GM23338 (cell line): ENCODE measurements at regions not wholly inside any gene's neighbourhood (a gene's known extent, or its start where the extent isn't known, plus 50 kb on each side); places are given as distances from the start of the nearest gene placed in this dataset.

Experiments used
- CREB1 ChIP-seq: fragments of 250-450 bp; sonication (Bioruptor Pico); IDR thresholded peaks from 2 replicates; pipeline ENCODE4 v1.5.0; 2020; ENCODE audit warnings: low read depth, mild to moderate bottlenecking, moderate library complexity
- EZH2 ChIP-seq: fragments of 200-600 bp; sonication (generic); IDR thresholded peaks from one replicate; pipeline ENCODE4 v1.8.0; 2017; ENCODE audit warnings: antibody characterized with exemption, mild to moderate bottlenecking, low read depth; ENCODE audit not compliant: unreplicated experiment
- EZH2phosphoT487 ChIP-seq: fragments of 200-600 bp; sonication (generic); IDR thresholded peaks from one replicate; pipeline ENCODE4 v1.8.1; 2018; ENCODE audit warnings: antibody characterized with exemption; ENCODE audit not compliant: unreplicated experiment
- POLR2AphosphoS5 ChIP-seq: IDR thresholded peaks from 2 replicates; pipeline ENCODE4 v1.6.1; 2016; ENCODE audit warnings: antibody characterized with exemption, low read depth
- REST ChIP-seq: IDR thresholded peaks from one replicate; pipeline ENCODE4 v1.6.1; 2018; ENCODE audit warnings: antibody characterized with exemption; ENCODE audit not compliant: unreplicated experiment
- STAT1 ChIP-seq: IDR thresholded peaks from one replicate; pipeline ENCODE4 v1.6.1; 2016; ENCODE audit warnings: antibody characterized with exemption; ENCODE audit not compliant: unreplicated experiment
- TF ChIP-seq, protein P1 (sequence below), 2 experiments: fragments of 200-600 bp in 1 of 2; sonication (generic) in 1 of 2; conservative IDR thresholded peaks; 2 replicates each; pipeline versions ENCODE4 v1.5.1 to v1.6.1; 2016 to 2017; ENCODE audit warnings: antibody characterized with exemption in 2 of 2, low read depth in 2 of 2, mild to moderate bottlenecking in 2 of 2, moderate library complexity in 1 of 2
- TF ChIP-seq, protein P2 (sequence below): fragments of 250-450 bp; sonication (Bioruptor Pico); IDR thresholded peaks from 2 replicates; pipeline ENCODE4 v1.5.0; 2020; ENCODE audit warnings: mild to moderate bottlenecking, moderate library complexity

GRCh38 chr15:57767481-57767880 is 61.0 kb downstream of the POLR2M start:
- TF ChIP-seq EZH2, result no peak
- no peak for TF ChIP-seq EZH2phosphoT487
- TF ChIP-seq, protein P1, sequence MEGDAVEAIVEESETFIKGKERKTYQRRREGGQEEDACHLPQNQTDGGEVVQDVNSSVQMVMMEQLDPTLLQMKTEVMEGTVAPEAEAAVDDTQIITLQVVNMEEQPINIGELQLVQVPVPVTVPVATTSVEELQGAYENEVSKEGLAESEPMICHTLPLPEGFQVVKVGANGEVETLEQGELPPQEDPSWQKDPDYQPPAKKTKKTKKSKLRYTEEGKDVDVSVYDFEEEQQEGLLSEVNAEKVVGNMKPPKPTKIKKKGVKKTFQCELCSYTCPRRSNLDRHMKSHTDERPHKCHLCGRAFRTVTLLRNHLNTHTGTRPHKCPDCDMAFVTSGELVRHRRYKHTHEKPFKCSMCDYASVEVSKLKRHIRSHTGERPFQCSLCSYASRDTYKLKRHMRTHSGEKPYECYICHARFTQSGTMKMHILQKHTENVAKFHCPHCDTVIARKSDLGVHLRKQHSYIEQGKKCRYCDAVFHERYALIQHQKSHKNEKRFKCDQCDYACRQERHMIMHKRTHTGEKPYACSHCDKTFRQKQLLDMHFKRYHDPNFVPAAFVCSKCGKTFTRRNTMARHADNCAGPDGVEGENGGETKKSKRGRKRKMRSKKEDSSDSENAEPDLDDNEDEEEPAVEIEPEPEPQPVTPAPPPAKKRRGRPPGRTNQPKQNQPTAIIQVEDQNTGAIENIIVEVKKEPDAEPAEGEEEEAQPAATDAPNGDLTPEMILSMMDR (conservative IDR thresholded peaks at IDR 0.05; ENCODE audit: low read depth in 2 of 2), result no peak; a peak in 1 of 4 replicates
- no peak for TF ChIP-seq CREB1
- TF ChIP-seq REST, result no peak
- TF ChIP-seq POLR2AphosphoS5, result no peak
- no peak for TF ChIP-seq STAT1
- TF ChIP-seq, protein P2, sequence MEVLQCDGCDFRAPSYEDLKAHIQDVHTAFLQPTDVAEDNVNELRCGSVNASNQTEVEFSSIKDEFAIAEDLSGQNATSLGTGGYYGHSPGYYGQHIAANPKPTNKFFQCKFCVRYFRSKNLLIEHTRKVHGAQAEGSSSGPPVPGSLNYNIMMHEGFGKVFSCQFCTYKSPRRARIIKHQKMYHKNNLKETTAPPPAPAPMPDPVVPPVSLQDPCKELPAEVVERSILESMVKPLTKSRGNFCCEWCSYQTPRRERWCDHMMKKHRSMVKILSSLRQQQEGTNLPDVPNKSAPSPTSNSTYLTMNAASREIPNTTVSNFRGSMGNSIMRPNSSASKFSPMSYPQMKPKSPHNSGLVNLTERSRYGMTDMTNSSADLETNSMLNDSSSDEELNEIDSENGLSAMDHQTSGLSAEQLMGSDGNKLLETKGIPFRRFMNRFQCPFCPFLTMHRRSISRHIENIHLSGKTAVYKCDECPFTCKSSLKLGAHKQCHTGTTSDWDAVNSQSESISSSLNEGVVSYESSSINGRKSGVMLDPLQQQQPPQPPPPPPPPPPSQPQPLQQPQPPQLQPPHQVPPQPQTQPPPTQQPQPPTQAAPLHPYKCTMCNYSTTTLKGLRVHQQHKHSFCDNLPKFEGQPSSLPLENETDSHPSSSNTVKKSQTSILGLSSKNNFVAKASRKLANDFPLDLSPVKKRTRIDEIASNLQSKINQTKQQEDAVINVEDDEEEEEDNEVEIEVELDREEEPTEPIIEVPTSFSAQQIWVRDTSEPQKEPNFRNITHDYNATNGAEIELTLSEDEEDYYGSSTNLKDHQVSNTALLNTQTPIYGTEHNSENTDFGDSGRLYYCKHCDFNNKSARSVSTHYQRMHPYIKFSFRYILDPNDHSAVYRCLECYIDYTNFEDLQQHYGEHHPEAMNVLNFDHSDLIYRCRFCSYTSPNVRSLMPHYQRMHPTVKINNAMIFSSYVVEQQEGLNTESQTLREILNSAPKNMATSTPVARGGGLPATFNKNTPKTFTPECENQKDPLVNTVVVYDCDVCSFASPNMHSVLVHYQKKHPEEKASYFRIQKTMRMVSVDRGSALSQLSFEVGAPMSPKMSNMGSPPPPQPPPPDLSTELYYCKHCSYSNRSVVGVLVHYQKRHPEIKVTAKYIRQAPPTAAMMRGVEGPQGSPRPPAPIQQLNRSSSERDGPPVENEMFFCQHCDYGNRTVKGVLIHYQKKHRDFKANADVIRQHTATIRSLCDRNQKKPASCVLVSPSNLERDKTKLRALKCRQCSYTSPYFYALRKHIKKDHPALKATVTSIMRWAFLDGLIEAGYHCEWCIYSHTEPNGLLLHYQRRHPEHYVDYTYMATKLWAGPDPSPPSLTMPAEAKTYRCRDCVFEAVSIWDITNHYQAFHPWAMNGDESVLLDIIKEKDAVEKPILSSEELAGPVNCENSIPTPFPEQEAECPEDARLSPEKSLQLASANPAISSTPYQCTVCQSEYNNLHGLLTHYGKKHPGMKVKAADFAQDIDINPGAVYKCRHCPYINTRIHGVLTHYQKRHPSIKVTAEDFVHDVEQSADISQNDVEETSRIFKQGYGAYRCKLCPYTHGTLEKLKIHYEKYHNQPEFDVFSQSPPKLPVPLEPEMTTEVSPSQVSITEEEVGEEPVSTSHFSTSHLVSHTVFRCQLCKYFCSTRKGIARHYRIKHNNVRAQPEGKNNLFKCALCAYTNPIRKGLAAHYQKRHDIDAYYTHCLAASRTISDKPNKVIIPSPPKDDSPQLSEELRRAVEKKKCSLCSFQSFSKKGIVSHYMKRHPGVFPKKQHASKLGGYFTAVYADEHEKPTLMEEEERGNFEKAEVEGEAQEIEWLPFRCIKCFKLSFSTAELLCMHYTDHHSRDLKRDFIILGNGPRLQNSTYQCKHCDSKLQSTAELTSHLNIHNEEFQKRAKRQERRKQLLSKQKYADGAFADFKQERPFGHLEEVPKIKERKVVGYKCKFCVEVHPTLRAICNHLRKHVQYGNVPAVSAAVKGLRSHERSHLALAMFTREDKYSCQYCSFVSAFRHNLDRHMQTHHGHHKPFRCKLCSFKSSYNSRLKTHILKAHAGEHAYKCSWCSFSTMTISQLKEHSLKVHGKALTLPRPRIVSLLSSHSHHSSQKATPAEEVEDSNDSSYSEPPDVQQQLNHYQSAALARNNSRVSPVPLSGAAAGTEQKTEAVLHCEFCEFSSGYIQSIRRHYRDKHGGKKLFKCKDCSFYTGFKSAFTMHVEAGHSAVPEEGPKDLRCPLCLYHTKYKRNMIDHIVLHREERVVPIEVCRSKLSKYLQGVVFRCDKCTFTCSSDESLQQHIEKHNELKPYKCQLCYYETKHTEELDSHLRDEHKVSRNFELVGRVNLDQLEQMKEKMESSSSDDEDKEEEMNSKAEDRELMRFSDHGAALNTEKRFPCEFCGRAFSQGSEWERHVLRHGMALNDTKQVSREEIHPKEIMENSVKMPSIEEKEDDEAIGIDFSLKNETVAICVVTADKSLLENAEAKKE (CRISPR knock-in tag), result no peak
